Astrocyte (in vitro differentiated cells and primary cell): ENCODE measurements at regions not wholly inside any gene's neighbourhood (a gene's known extent, or its start where the extent isn't known, plus 50 kb on each side); places are given as distances from the start of the nearest gene placed in this dataset.

Experiments
- DNase-seq: peaks from one replicate; pipeline ENCODE4 v3.0.0-alpha.2; 2010; ENCODE audit warnings: low read depth
- FAIRE-seq: peaks from 2 replicates; lab custom pipeline; 2011; peaks lifted over from hg19 to GRCh38; lab: Jason Lieb, UNC
- H2AFZ ChIP-seq: 2 replicates; pipeline ENCODE4 v1.6.0; 2012; ENCODE audit warnings: low read depth, low read length, inconsistent platforms
- H3K27ac ChIP-seq: 2 replicates; pipeline ENCODE4 v1.5.1; 2011; ENCODE audit warnings: low read depth, low read length, inconsistent platforms
- H3K27me3 ChIP-seq: 2 replicates; pipeline ENCODE4 v1.6.0; 2011; ENCODE audit warnings: low read length, inconsistent platforms; ENCODE audit not compliant: insufficient read depth
- H3K36me3 ChIP-seq: 2 replicates; pipeline ENCODE4 v1.5.1; 2011; ENCODE audit warnings: low read length, inconsistent platforms; ENCODE audit not compliant: insufficient read depth
- H3K4me1 ChIP-seq: 2 replicates; pipeline ENCODE4 v1.5.1; 2011; ENCODE audit warnings: low read length, inconsistent platforms; ENCODE audit not compliant: insufficient read depth
- H3K4me2 ChIP-seq: 2 replicates; pipeline ENCODE4 v1.6.0; 2012; ENCODE audit warnings: low read length, inconsistent platforms
- H3K4me3 ChIP-seq: 2 replicates; pipeline ENCODE4 v1.5.1; 2011; ENCODE audit warnings: low read depth, mild to moderate bottlenecking, low read length, inconsistent platforms; ENCODE audit not compliant: insufficient read depth
- H3K79me2 ChIP-seq: 2 replicates; pipeline ENCODE4 v1.6.0; 2012; ENCODE audit warnings: mild to moderate bottlenecking, low read length, inconsistent platforms; ENCODE audit not compliant: insufficient read depth
- H3K9ac ChIP-seq: 2 replicates; pipeline ENCODE4 v1.6.0; 2012; ENCODE audit warnings: mild to moderate bottlenecking, low read length, inconsistent platforms
- H3K9me3 ChIP-seq: 2 replicates; pipeline ENCODE4 v1.5.1; 2012; ENCODE audit warnings: low read depth, mild to moderate bottlenecking, low read length, inconsistent platforms; ENCODE audit not compliant: insufficient read depth
- H4K20me1 ChIP-seq: 2 replicates; pipeline ENCODE4 v1.6.0; 2012; ENCODE audit warnings: low read length, inconsistent platforms; ENCODE audit not compliant: insufficient read depth
- H3K27ac Mint-ChIP-seq: one replicate; pipeline ENCODE4 v1.8.0; 2021; ENCODE audit warnings: mild to moderate bottlenecking, mixed read lengths; ENCODE audit not compliant: unreplicated experiment
- H3K27me3 Mint-ChIP-seq: one replicate; pipeline ENCODE4 v1.8.0; 2021; ENCODE audit warnings: low read depth, mixed read lengths; ENCODE audit not compliant: unreplicated experiment
- H3K36me3 Mint-ChIP-seq: one replicate; pipeline ENCODE4 v1.8.0; 2021; ENCODE audit warnings: low read depth, mixed read lengths; ENCODE audit not compliant: unreplicated experiment
- H3K4me1 Mint-ChIP-seq: one replicate; pipeline ENCODE4 v1.8.0; 2021; ENCODE audit warnings: low read depth, mixed read lengths; ENCODE audit not compliant: unreplicated experiment
- H3K4me3 Mint-ChIP-seq: one replicate; pipeline ENCODE4 v1.8.0; 2021; ENCODE audit warnings: mild to moderate bottlenecking, moderate library complexity, mixed read lengths; ENCODE audit not compliant: unreplicated experiment
- H3K9me3 Mint-ChIP-seq: one replicate; pipeline ENCODE4 v1.8.0; 2021; ENCODE audit warnings: mild to moderate bottlenecking, mixed read lengths; ENCODE audit not compliant: unreplicated experiment
- EZH2 ChIP-seq: IDR thresholded peaks from 2 replicates; pipeline ENCODE4 v1.6.1; 2012; ENCODE audit warnings: mild to moderate bottlenecking, low read length, inconsistent platforms; ENCODE audit not compliant: insufficient read depth
- TF ChIP-seq, protein P1 (sequence below): IDR thresholded peaks from 2 replicates; pipeline ENCODE4 v1.5.1; 2011; ENCODE audit warnings: low read depth, mild to moderate bottlenecking, inconsistent platforms, low read length, moderate library complexity; ENCODE audit not compliant: insufficient read depth

DNA sequence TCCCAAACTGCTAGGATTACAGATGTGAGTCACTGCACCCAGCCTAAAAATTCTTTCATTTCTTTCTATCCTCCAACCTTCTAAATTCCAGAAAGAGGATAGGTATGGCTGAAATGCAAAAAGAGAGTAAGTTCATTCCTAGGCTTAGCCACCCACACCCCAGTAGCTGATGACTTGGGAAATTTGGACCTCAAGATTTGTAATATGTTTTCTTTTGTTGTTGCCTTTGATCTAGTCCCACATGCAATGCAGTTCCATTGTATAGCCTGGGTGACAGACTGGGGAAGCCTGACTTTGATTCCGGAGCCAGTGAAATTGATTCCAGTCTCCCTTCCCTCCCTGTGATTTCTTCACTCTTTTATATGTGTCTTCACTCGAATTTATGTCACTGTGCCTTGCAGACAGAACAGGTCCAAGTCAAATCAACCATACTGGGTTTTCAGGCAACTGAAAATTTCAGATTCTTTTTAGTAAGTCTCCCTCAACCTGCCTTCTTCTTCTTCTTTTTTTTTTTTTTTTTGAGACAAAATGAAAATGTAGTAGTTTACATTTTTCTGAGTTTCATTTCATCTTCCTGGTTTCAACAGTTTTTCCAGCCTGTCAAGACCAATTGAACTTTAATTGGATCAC lies 176.2 kb upstream of the RBPJ start:
- no peaks in the 10 kb centered on the region for H3K79me2 ChIP-seq
- no peaks in the 10 kb centered on the region for H3K27me3 ChIP-seq
- Mint-ChIP-seq H3K9me3 (peaks cover 5% of the 10 kb centered on the region), H3K4me3 (no peak overlapping the region), H3K36me3 (no peaks in the 10 kb centered on the region), H3K4me1 (peaks cover 24% of the 10 kb centered on the region), H3K27ac (no peak overlapping the region), H3K27me3 (peaks cover 9% of the 10 kb centered on the region)
- FAIRE-seq, result no peak
- H4K20me1 ChIP-seq, result no peaks in the 10 kb centered on the region
- no peak for TF ChIP-seq EZH2
- TF ChIP-seq, protein P1, sequence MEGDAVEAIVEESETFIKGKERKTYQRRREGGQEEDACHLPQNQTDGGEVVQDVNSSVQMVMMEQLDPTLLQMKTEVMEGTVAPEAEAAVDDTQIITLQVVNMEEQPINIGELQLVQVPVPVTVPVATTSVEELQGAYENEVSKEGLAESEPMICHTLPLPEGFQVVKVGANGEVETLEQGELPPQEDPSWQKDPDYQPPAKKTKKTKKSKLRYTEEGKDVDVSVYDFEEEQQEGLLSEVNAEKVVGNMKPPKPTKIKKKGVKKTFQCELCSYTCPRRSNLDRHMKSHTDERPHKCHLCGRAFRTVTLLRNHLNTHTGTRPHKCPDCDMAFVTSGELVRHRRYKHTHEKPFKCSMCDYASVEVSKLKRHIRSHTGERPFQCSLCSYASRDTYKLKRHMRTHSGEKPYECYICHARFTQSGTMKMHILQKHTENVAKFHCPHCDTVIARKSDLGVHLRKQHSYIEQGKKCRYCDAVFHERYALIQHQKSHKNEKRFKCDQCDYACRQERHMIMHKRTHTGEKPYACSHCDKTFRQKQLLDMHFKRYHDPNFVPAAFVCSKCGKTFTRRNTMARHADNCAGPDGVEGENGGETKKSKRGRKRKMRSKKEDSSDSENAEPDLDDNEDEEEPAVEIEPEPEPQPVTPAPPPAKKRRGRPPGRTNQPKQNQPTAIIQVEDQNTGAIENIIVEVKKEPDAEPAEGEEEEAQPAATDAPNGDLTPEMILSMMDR, result no peak
- H3K4me3 ChIP-seq, result no peak overlapping the region
- no peak overlapping the region for H3K27ac ChIP-seq
- H3K36me3 ChIP-seq, result no peaks in the 10 kb centered on the region
- H3K4me1 ChIP-seq, result no peaks in the 10 kb centered on the region
- peak; percentile 52 for DNase-seq
- H3K9ac ChIP-seq, result no peak overlapping the region
- no peaks in the 10 kb centered on the region for H3K9me3 ChIP-seq
- no peak overlapping the region for H3K4me2 ChIP-seq
- no peak overlapping the region for H2AFZ ChIP-seq

DNA sequence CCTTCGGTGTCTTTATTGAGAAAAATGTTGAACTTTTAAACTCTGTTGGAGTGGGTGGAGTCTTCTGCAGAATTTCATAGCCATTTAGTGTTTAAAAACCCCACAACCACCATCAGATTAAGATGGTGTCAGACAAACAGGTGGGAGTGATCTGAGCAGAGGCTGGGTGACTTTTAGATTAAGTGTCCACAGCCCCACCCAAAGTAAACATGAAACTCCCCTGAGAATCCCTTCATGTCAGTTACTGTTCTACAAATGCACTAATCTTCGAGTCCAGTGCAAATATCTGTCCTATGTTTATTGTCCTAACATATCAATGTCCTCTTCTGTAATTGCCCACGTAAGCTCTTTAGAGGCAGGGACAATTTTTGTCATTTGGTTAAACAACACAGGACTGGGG lies 175.6 kb upstream of the RBPJ start:
- no peak overlapping the region for H2AFZ ChIP-seq
- no peak overlapping the region for H3K4me3 Mint-ChIP-seq

DNA sequence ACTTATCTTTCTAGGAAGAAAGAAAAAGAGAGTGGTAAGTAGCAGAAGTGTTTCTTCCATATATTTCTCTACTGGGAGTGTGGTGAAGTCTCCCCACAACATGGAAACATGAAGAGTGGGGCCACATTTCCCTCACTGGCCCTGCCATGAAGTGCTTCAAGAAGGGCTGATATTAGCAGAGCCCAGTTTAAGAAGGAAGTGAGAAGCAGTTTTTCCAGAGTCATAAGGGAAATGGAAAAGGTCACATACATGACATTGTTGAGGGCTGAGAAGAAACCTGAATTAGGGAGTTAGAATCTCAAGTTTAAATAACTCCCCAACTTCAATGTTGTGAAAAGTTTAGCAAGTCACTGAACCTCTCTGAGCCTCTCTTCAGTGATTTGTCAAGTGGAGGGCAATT lies 171.9 kb upstream of the RBPJ start:
- no peak overlapping the region for H3K27ac Mint-ChIP-seq
- peaks cover 9% of the 10 kb centered on the region for H3K27me3 Mint-ChIP-seq
- no peak overlapping the region for H3K4me3 Mint-ChIP-seq
- Histone ChIP-seq H4K20me1 (no peaks in the 10 kb centered on the region), H3K4me2 (no peak overlapping the region), H3K9ac (no peak overlapping the region), H3K9me3 (no peaks in the 10 kb centered on the region), H3K36me3 (no peaks in the 10 kb centered on the region), H3K27ac (no peak overlapping the region), H2AFZ (no peak overlapping the region), H3K4me1 (peaks cover 4% of the 10 kb centered on the region), H3K79me2 (no peaks in the 10 kb centered on the region), H3K27me3 (no peaks in the 10 kb centered on the region), H3K4me3 (no peak overlapping the region)
- peaks cover 2% of the 10 kb centered on the region for H3K36me3 Mint-ChIP-seq
- DNase-seq (no peak), FAIRE-seq (no peak)
- H3K9me3 Mint-ChIP-seq, result peaks cover 7% of the 10 kb centered on the region
- TF ChIP-seq, protein P1, result no peak
- no peak for TF ChIP-seq EZH2
- peaks cover 6% of the 10 kb centered on the region for H3K4me1 Mint-ChIP-seq

More for the DNA sequence above, 175.6 kb upstream of the RBPJ start:
- H3K4me3 ChIP-seq, result no peak overlapping the region
- no peaks in the 10 kb centered on the region for H3K36me3 ChIP-seq
- no peaks in the 10 kb centered on the region for H3K36me3 Mint-ChIP-seq
- peaks cover 5% of the 10 kb centered on the region for H3K9me3 Mint-ChIP-seq
- H3K4me2 ChIP-seq, result no peak overlapping the region
- peaks cover 19% of the 10 kb centered on the region for H3K4me1 Mint-ChIP-seq
- no peak for TF ChIP-seq EZH2
- TF ChIP-seq, protein P1, result no peak
- H3K27ac ChIP-seq, result no peak overlapping the region
- no peaks in the 10 kb centered on the region for H3K79me2 ChIP-seq
- no peak overlapping the region for H3K27ac Mint-ChIP-seq
- FAIRE-seq, result no peak
- H3K27me3 ChIP-seq, result no peaks in the 10 kb centered on the region
- no peaks in the 10 kb centered on the region for H3K4me1 ChIP-seq
- no peaks in the 10 kb centered on the region for H4K20me1 ChIP-seq
- no peak overlapping the region for H3K9ac ChIP-seq
- H3K27me3 Mint-ChIP-seq, result peaks cover 9% of the 10 kb centered on the region
- H3K9me3 ChIP-seq, result no peaks in the 10 kb centered on the region
- DNase-seq, result no peak
